Fibroblast of skin of abdomen (primary cell): ENCODE measurements at regions not wholly inside any gene's neighbourhood (a gene's known extent, or its start where the extent isn't known, plus 50 kb on each side); places are given as distances from the start of the nearest gene placed in this dataset.

ENCODE experiments used
- DNase-seq: peaks from one replicate; pipeline ENCODE4 v3.0.0-alpha.2; 2013

- no peak for DNase-seq
These were observed 186.4 kb downstream of the KIF20B start for GRCh38 chr10:89887830-89888229.

- no peak for DNase-seq
These were observed 187.1 kb downstream of the KIF20B start for GRCh38 chr10:89888321-89889070.

GRCh38 chr10:89889606-89890005 is 188.2 kb downstream of the KIF20B start:
- DNase-seq: no peak

- DNase-seq: no peak
These were observed 189.7 kb downstream of the KIF20B start for GRCh38 chr10:89891006-89891535.

- DNase-seq: peak; percentile 6
These were observed 192.7 kb downstream of the KIF20B start for GRCh38 chr10:89894051-89894450.

- no peak for DNase-seq
These were observed 199.2 kb downstream of the KIF20B start for GRCh38 chr10:89900554-89900953.

GRCh38 chr10:89901895-89902294 is 200.5 kb downstream of the KIF20B start:
- DNase-seq: no peak

- no peak for DNase-seq
These were observed 203.4 kb downstream of the KIF20B start for GRCh38 chr10:89904755-89905154.

GRCh38 chr10:89909752-89910151 is 208.4 kb downstream of the KIF20B start:
- no peak for DNase-seq

- DNase-seq: no peak
These were observed 213.6 kb downstream of the KIF20B start for GRCh38 chr10:89915021-89915420.

GRCh38 chr10:89915968-89916367 is 214.6 kb downstream of the KIF20B start:
- DNase-seq: no peak

- peak; percentile 6 for DNase-seq
These were observed 215.3 kb downstream of the KIF20B start for GRCh38 chr10:89916468-89917215.

GRCh38 chr10:89921403-89921802 is 220.0 kb downstream of the KIF20B start:
- peak; percentile 3 for DNase-seq

- DNase-seq: no peak
These were observed 222.3 kb downstream of the KIF20B start for GRCh38 chr10:89923661-89924060.

GRCh38 chr10:89924261-89924660 is 222.9 kb downstream of the KIF20B start:
- no peak for DNase-seq

GRCh38 chr10:89926736-89927135 is 225.3 kb downstream of the KIF20B start:
- no peak for DNase-seq

GRCh38 chr10:89929282-89930026 is 228.1 kb downstream of the KIF20B start:
- no peak for DNase-seq

- DNase-seq: no peak
These were observed 236.1 kb downstream of the KIF20B start for GRCh38 chr10:89937494-89937893.

GRCh38 chr10:89940076-89940475 is 238.7 kb downstream of the KIF20B start:
- no peak for DNase-seq

GRCh38 chr10:89942217-89942616 is 240.8 kb downstream of the KIF20B start:
- no peak for DNase-seq

GRCh38 chr10:89944138-89944537 is 242.7 kb downstream of the KIF20B start:
- DNase-seq: no peak

GRCh38 chr10:89946106-89946505 is 244.7 kb downstream of the KIF20B start:
- DNase-seq: no peak

- no peak for DNase-seq
These were observed 248.1 kb downstream of the KIF20B start for GRCh38 chr10:89949496-89949895.
